GM12865 (cell line): ENCODE measurements at regions not wholly inside any gene's neighbourhood (a gene's known extent, or its start where the extent isn't known, plus 50 kb on each side); places are given as distances from the start of the nearest gene placed in this dataset.

Source experiments
- DNase-seq: peaks from one replicate; pipeline ENCODE4 v3.0.0; 2010; ENCODE audit warnings: low read depth
- H3K4me3 ChIP-seq: 2 replicates; pipeline ENCODE4 v1.5.1; 2011; ENCODE audit warnings: mild to moderate bottlenecking, low read depth, low read length, control low read depth
- CTCF ChIP-seq: IDR thresholded peaks from 2 replicates; pipeline ENCODE4 v1.5.1; 2011; ENCODE audit warnings: low read length, control low read depth, low read depth, inconsistent platforms; ENCODE audit not compliant: insufficient read depth; ENCODE audit errors: missing control alignments

- no peak for DNase-seq
- no peak overlapping the region for H3K4me3 ChIP-seq
- TF ChIP-seq CTCF: no peak
These were observed 80.7 kb upstream of the STC2 start for GRCh38 chr5:173408946-173409345.

DNA sequence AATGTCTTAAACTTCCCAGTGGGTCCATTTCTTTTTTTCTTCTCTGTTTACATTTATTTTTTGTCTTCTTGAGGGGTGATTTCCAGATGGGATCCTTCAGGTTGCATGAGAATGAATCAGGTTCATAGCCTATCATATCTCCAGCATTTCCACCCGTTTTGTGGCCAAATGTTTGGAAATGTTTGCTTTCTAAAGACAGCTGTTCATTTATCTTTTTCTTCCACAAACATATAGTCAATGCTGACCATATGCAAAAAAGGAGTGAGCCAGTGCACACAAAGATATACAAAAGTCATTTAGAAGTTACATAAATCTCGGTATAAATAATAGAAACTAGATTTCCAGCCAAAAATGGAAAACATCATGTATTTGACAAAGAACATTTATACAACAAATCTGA lies 71.6 kb upstream of the STC2 start:
- DNase-seq: no peak
- no peak overlapping the region for H3K4me3 ChIP-seq
- no peak for TF ChIP-seq CTCF

- DNase-seq: no peak
- no peak overlapping the region for H3K4me3 ChIP-seq
- TF ChIP-seq CTCF: no peak
These were observed 69.3 kb upstream of the STC2 start for GRCh38 chr5:173397516-173397915.

GRCh38 chr5:173396311-173396993 lies 68.2 kb upstream of the STC2 start:
- no peak for DNase-seq
- no peak overlapping the region for H3K4me3 ChIP-seq
- TF ChIP-seq CTCF: no peak

DNA sequence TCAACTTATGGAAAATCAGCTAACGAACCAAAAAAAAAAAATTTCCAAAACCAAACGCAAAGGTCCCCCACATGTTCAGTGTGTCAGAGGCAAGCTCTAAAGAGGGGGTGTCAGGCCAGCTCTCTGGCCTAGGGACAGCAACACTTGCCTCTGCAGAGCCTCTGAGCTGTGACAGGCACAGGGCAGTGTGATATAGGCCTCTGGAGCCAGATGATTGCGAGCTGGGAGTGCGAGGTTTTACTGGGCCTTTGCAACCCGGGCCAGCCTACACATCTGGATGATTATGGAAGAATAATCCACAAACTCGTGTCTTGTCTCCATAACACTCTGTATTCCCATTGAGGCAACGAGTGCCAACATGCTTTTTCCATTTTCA lies 67.7 kb upstream of the STC2 start:
- no peak for DNase-seq
- no peak overlapping the region for H3K4me3 ChIP-seq
- no peak for TF ChIP-seq CTCF

- no peak overlapping the region for H3K4me3 ChIP-seq
- no peak for DNase-seq
- TF ChIP-seq CTCF: no peak
These were observed 67.2 kb upstream of the STC2 start for GRCh38 chr5:173395257-173395932.

GRCh38 chr5:173394701-173395100 lies 66.5 kb upstream of the STC2 start:
- no peak overlapping the region for H3K4me3 ChIP-seq
- no peak for TF ChIP-seq CTCF
- DNase-seq: no peak
